ENCODE measurements at regions not wholly inside any gene's neighbourhood (a gene's known extent, or its start where the extent isn't known, plus 50 kb on each side); places are given as distances from the start of the nearest gene placed in this dataset.
"Not testable (repeated sequence)": the region's sequence is repeated elsewhere in the genome, so short reads cannot be mapped to it uniquely, and the experiment has no call there.

DNA sequence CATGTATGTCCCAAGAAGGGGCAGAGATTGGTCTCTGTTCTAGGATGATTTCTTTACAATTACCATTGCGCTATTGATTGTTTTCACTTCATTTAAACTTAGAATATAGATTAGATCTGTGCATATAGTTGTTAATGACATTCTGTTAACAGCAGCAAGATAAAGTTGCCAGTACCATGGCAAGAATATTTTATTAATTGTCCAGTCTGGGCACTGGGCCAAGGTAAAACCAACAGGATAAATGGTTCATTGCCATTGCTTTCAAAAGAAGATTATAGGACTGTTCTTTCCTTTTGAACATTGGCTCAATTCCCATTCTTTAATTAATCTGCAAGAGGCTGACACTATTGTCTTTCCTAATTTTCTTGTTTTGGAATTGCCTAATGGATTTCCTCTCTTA is 592.4 kb downstream of the RFPL4B start:
- H3K9me3 ChIP-seq, result no peaks in the 10 kb centered on the region
- ATAC-seq (replicated peaks in 1 of 4) (no peak), DNase-seq (no peak)
- no peaks in the 10 kb centered on the region for H3K36me3 ChIP-seq (ENCODE audit: control insufficient read depth in 2 of 2, extremely low read depth in 1 of 2, insufficient read depth in 1 of 2, low read length in 1 of 2)
- Mint-ChIP-seq H3K36me3 (no peaks in the 10 kb centered on the region), H3K27ac (no peak overlapping the region), H3K4me3 (no peak overlapping the region), H3K9me3 (peaks cover 0 to 4% (median 2%) of the 10 kb centered on the region in 3 donors), H3K27me3 (no peaks in the 10 kb centered on the region), H3K4me1 (no peaks in the 10 kb centered on the region)
- no peak overlapping the region for H3K27ac ChIP-seq (ENCODE audit: low read length)
- WGBS (ENCODE audit: insufficient coverage), result no CpG with 5 or more reads among the region's 1 CpG
- H3K27me3 ChIP-seq (replicated peaks in 1 of 2; ENCODE audit: control insufficient read depth in 2 of 2, extremely low read depth in 1 of 2, insufficient read depth in 2 of 2, low read length in 1 of 2), result no peaks in the 10 kb centered on the region
- ChIA-PET POLR2A (no interaction called here), CTCF (no interaction called here)
- H3K4me1 ChIP-seq (ENCODE audit: control insufficient read depth in 1 of 2, extremely low read depth in 1 of 2, insufficient read depth in 2 of 2, low read length in 2 of 2), result no peaks in the 10 kb centered on the region
- no peak overlapping the region for H3K4me3 ChIP-seq (ENCODE audit: control insufficient read depth in 1 of 2, extremely low read depth in 1 of 2, low read length in 1 of 2)

DNA sequence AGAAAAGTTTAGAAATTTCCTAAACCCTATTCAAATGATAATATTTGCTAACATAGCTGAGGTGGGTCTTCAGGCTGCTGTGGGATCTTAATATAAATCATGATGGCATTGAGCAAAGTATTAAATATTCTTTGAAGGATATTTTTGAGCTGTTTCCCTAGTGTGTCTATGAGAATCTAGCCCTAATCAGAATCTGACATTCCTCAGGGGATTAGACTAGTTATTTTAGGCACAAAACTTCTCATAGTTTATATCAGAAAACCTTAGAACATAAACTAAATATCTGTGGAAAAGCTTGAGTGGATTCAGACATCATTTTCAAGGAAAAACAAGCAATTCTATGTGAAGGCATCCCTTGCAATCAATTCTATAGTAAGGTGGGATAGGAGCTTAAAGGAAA is 594.5 kb downstream of the RFPL4B start:
- H3K4me3 ChIP-seq (ENCODE audit: control insufficient read depth in 1 of 2, extremely low read depth in 1 of 2, low read length in 1 of 2), result no peak overlapping the region
- H3K4me1 Mint-ChIP-seq, result no peaks in the 10 kb centered on the region
- POLR2A ChIA-PET, result no interaction called here
- DNase-seq (no peak), ATAC-seq (replicated peaks in 1 of 4) (no peak)
- H3K4me3 Mint-ChIP-seq, result no peak overlapping the region
- H3K27ac Mint-ChIP-seq, result no peak overlapping the region
- no peak overlapping the region for H3K27ac ChIP-seq (ENCODE audit: low read length)
- CTCF ChIA-PET, result no interaction called here
- H3K9me3 Mint-ChIP-seq, result peaks cover 0 to 4% (median 2%) of the 10 kb centered on the region in 3 donors
- H3K27me3 Mint-ChIP-seq, result no peaks in the 10 kb centered on the region
- no peaks in the 10 kb centered on the region for H3K27me3 ChIP-seq (replicated peaks in 1 of 2; ENCODE audit: control insufficient read depth in 2 of 2, extremely low read depth in 1 of 2, insufficient read depth in 2 of 2, low read length in 1 of 2)
- H3K36me3 ChIP-seq (ENCODE audit: control insufficient read depth in 2 of 2, extremely low read depth in 1 of 2, insufficient read depth in 1 of 2, low read length in 1 of 2), result no peaks in the 10 kb centered on the region
- H3K4me1 ChIP-seq (ENCODE audit: control insufficient read depth in 1 of 2, extremely low read depth in 1 of 2, insufficient read depth in 2 of 2, low read length in 2 of 2), result no peaks in the 10 kb centered on the region
- H3K36me3 Mint-ChIP-seq, result no peaks in the 10 kb centered on the region
- H3K9me3 ChIP-seq, result no peaks in the 10 kb centered on the region

DNA sequence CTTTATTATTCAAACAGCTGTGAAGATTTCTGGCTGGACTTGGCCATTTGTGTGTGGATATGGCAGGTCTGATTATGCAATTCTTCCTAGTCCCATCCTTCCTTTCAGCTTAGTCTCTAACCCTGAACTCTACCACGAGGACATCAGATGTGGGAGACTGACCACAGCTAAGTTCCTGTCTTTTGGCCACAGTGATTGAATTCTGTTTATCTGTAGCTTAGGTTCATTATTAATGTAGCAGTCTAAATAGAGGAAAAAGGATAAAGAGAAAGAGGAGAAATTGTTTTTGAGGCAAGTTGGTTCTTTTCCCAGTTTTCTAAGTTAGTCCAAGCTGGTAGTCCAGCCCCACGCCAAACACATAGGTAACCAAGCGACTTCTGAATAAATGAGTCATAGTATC is 598.9 kb downstream of the RFPL4B start:
- Mint-ChIP-seq H3K27me3 (no peaks in the 10 kb centered on the region), H3K9me3 (peaks cover 0 to 4% (median 2%) of the 10 kb centered on the region in 3 donors), H3K27ac (no peak overlapping the region), H3K4me1 (no peaks in the 10 kb centered on the region), H3K36me3 (no peaks in the 10 kb centered on the region), H3K4me3 (no peak overlapping the region)
- DNase-seq, result no peak
- no peak for ATAC-seq (replicated peaks in 1 of 4)
- H3K27ac ChIP-seq (ENCODE audit: low read length), result no peak overlapping the region
- H3K4me3 ChIP-seq (ENCODE audit: control insufficient read depth in 1 of 2, extremely low read depth in 1 of 2, low read length in 1 of 2), result no peak overlapping the region
- CTCF ChIA-PET, result interaction anchor here in 1 of 2 donors (0.5 kb wide), 1 partner anchor 22 kb away, joined by 3 read pairs; no protein-coding TSS in a partner anchor
- no peaks in the 10 kb centered on the region for H3K4me1 ChIP-seq (ENCODE audit: control insufficient read depth in 1 of 2, extremely low read depth in 1 of 2, insufficient read depth in 2 of 2, low read length in 2 of 2)
- H3K9me3 ChIP-seq, result no peaks in the 10 kb centered on the region
- POLR2A ChIA-PET, result no interaction called here
- no peaks in the 10 kb centered on the region for H3K36me3 ChIP-seq (ENCODE audit: control insufficient read depth in 2 of 2, extremely low read depth in 1 of 2, insufficient read depth in 1 of 2, low read length in 1 of 2)
- WGBS (ENCODE audit: insufficient coverage), result no CpG with 5 or more reads among the region's 3 CpGs
- H3K27me3 ChIP-seq (replicated peaks in 1 of 2; ENCODE audit: control insufficient read depth in 2 of 2, extremely low read depth in 1 of 2, insufficient read depth in 2 of 2, low read length in 1 of 2), result no peaks in the 10 kb centered on the region

DNA sequence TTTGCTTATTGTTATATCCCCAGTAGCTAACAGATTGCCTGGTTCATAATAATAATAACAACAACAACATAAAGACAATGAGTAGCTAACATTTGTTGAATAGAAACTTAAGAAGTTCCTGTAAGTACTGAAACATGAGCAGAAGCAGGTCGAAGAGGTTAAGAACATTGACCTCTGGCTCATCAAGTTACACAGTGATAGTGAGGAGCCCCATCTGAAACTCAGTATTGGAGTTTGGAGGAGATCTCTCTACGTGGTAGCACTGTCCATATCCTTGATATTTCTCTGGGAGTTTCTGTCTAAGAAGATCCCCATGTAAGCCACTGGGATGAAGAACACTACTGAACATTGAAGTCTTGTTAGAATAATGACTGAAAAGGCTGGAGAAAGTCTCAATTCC is 600.4 kb downstream of the RFPL4B start:
- no peaks in the 10 kb centered on the region for H3K27me3 Mint-ChIP-seq
- H3K4me3 Mint-ChIP-seq, result no peak overlapping the region
- DNase-seq, result no peak
- peaks cover 0 to 3% (median 0%) of the 10 kb centered on the region in 3 donors for H3K9me3 Mint-ChIP-seq
- Histone ChIP-seq H3K36me3 (ENCODE audit: control insufficient read depth in 2 of 2, extremely low read depth in 1 of 2, insufficient read depth in 1 of 2, low read length in 1 of 2) (no peaks in the 10 kb centered on the region), H3K9me3 (no peaks in the 10 kb centered on the region), H3K4me1 (ENCODE audit: control insufficient read depth in 1 of 2, extremely low read depth in 1 of 2, insufficient read depth in 2 of 2, low read length in 2 of 2) (no peaks in the 10 kb centered on the region), H3K27me3 (replicated peaks in 1 of 2; ENCODE audit: control insufficient read depth in 2 of 2, extremely low read depth in 1 of 2, insufficient read depth in 2 of 2, low read length in 1 of 2) (no peaks in the 10 kb centered on the region), H3K27ac (ENCODE audit: low read length) (no peak overlapping the region), H3K4me3 (ENCODE audit: control insufficient read depth in 1 of 2, extremely low read depth in 1 of 2, low read length in 1 of 2) (no peak overlapping the region)
- H3K27ac Mint-ChIP-seq, result no peak overlapping the region
- no peaks in the 10 kb centered on the region for H3K4me1 Mint-ChIP-seq
- ChIA-PET POLR2A (no interaction called here), CTCF (no interaction called here)
- ATAC-seq (replicated peaks in 1 of 4), result no peak
- no peaks in the 10 kb centered on the region for H3K36me3 Mint-ChIP-seq
- 29% methylated on average over 1 of the region's 2 CpGs for WGBS (ENCODE audit: insufficient coverage)

DNA sequence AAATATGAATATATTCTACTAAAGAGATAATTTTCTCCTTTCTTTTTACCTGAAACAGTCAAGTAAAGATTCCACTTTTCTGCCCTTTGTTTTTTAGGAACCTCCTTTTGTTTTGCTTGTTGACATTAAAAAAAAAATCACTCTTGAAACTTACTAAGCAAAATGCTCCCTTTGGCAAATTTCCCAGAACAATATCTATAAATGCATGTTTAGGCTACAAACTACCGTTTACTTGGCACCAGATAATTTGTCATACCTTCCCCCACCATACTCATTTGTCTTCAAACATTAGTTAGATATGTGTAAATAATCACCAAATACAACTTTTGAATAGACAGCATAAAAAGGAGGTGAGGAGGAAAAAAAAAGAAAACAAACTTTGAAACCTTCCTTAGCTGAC is 604.7 kb downstream of the RFPL4B start:
- DNase-seq (no peak), ATAC-seq (replicated peaks in 1 of 4) (no peak)
- no CpG with 5 or more reads among the region's 1 CpG for WGBS (ENCODE audit: insufficient coverage)
- Histone ChIP-seq H3K27ac (ENCODE audit: low read length) (no peak overlapping the region), H3K27me3 (replicated peaks in 1 of 2; ENCODE audit: control insufficient read depth in 2 of 2, extremely low read depth in 1 of 2, insufficient read depth in 2 of 2, low read length in 1 of 2) (no peaks in the 10 kb centered on the region), H3K4me3 (ENCODE audit: control insufficient read depth in 1 of 2, extremely low read depth in 1 of 2, low read length in 1 of 2) (no peak overlapping the region), H3K4me1 (ENCODE audit: control insufficient read depth in 1 of 2, extremely low read depth in 1 of 2, insufficient read depth in 2 of 2, low read length in 2 of 2) (no peaks in the 10 kb centered on the region), H3K9me3 (no peaks in the 10 kb centered on the region), H3K36me3 (ENCODE audit: control insufficient read depth in 2 of 2, extremely low read depth in 1 of 2, insufficient read depth in 1 of 2, low read length in 1 of 2) (no peaks in the 10 kb centered on the region)
- H3K36me3 Mint-ChIP-seq, result no peaks in the 10 kb centered on the region
- H3K27ac Mint-ChIP-seq, result no peak overlapping the region
- peaks cover 3 to 5% (median 3%) of the 10 kb centered on the region in 3 donors for H3K9me3 Mint-ChIP-seq
- no peak overlapping the region for H3K4me3 Mint-ChIP-seq
- no peaks in the 10 kb centered on the region for H3K27me3 Mint-ChIP-seq
- POLR2A ChIA-PET, result no interaction called here
- CTCF ChIA-PET, result no interaction called here
- no peaks in the 10 kb centered on the region for H3K4me1 Mint-ChIP-seq

DNA sequence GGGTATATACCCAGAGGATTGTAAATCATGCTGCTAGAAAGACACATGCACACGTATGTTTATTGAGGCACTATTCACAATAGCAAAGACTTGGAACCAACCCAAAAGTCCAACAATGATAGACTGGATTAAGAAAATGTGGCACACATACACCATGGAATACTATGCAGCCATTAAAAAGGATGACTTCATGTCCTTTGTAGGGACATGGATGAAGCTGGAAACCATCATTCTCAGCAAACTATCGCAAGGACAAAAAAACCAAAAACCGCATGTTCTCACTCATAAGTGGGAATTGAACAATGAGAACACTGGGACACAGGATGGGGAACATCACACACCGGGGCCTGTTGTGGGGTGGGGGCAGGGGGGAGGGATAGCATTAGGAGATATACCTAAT is 608.6 kb downstream of the RFPL4B start:
- peaks cover 9 to 14% (median 14%) of the 10 kb centered on the region in 3 donors for H3K9me3 Mint-ChIP-seq

More for the DNA sequence above, 608.6 kb downstream of the RFPL4B start:
- POLR2A ChIA-PET; CTCF ChIA-PET; H3K27me3 ChIP-seq (replicated peaks in 1 of 2; ENCODE audit: control insufficient read depth in 2 of 2, extremely low read depth in 1 of 2, insufficient read depth in 2 of 2, low read length in 1 of 2); H3K27me3 Mint-ChIP-seq; H3K9me3 ChIP-seq; H3K4me3 Mint-ChIP-seq; H3K4me1 ChIP-seq (ENCODE audit: control insufficient read depth in 1 of 2, extremely low read depth in 1 of 2, insufficient read depth in 2 of 2, low read length in 2 of 2); ATAC-seq (replicated peaks in 1 of 4); H3K27ac ChIP-seq (ENCODE audit: low read length); H3K4me3 ChIP-seq (ENCODE audit: control insufficient read depth in 1 of 2, extremely low read depth in 1 of 2, low read length in 1 of 2); H3K36me3 Mint-ChIP-seq; H3K4me1 Mint-ChIP-seq; H3K27ac Mint-ChIP-seq; H3K36me3 ChIP-seq (ENCODE audit: control insufficient read depth in 2 of 2, extremely low read depth in 1 of 2, insufficient read depth in 1 of 2, low read length in 1 of 2); DNase-seq: not testable (repeated sequence)
- no CpG with 5 or more reads among the region's 4 CpGs for WGBS (ENCODE audit: insufficient coverage)
